SKM-1 treated with dmso at 0.1 percent for 144 hours (cell line): ENCODE measurements at regions not wholly inside any gene's neighbourhood (a gene's known extent, or its start where the extent isn't known, plus 50 kb on each side); places are given as distances from the start of the nearest gene placed in this dataset.
"Not testable (repeated sequence)": the region's sequence is repeated elsewhere in the genome, so short reads cannot be mapped to it uniquely, and the experiment has no call there.

ENCODE experiments used
- DNase-seq: peaks from one replicate; lab custom pipeline; 2025; ENCODE audit not compliant: unreplicated experiment; lab: John Stamatoyannopoulos, UW

DNA sequence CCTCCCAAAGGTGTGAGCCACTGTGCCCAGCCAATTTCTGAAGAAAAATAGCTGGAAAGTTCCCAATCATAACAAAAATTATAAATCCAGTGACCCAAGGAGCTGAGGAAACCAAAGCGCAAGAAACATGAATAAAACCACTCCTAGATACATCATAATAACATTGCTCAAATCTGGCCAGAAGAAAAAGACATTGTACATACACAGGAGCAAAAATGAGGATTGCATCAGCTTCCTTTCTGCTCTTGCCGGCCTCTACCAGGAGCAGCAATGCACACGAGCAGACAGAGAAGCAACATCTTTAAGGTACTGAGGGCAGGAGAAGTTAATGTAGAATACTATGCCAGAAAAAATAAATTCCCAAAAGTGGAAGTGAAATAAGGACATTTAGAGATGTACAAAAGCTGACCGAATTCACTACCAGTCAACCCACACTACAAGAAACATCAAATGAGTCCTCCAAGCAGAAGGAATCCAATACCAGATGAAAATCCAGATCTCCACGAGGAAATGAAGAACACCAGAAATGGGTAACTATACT, 127.0 kb upstream of the NBPF11 start:
- not testable (repeated sequence) for DNase-seq

DNA sequence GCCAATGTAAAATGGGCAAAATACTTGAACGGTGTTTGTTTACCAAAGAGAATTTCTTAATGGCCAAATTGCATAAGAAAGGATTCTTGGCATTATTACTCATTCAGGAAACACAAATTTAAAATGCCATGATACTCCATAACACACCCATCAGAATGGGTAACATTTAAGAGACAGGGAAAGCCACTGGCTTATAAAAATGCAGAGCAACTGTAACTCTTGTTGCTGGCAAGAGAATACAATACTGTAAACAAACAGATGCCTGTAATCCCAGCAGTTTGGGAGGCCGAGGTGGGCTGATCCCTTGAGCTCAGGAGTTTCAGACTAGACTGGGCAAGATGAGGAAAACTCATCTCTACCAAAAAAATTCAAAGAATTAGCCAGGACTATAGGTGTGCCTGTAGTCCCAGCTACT, 125.8 kb upstream of the NBPF11 start:
- not testable (repeated sequence) for DNase-seq

DNA sequence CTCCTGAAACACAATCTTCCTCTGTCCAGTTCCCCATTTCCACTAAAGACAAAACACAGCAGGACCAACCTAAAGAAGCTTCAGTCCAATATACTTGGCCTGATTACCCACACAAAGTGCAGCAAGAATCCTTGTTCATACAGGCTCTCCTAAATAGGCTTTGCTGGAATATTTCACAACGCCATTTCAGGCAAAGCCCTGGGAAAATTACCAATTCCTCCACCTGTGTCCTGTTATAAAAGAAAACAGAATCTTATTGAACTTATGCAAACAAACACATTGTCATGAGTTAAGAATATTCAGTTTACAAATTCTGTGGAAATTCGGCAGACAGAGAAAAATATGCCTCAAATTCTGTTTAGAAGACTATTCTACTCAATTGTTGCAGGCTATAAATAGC, 115.0 kb upstream of the NBPF11 start:
- DNase-seq: not testable (repeated sequence)

DNA sequence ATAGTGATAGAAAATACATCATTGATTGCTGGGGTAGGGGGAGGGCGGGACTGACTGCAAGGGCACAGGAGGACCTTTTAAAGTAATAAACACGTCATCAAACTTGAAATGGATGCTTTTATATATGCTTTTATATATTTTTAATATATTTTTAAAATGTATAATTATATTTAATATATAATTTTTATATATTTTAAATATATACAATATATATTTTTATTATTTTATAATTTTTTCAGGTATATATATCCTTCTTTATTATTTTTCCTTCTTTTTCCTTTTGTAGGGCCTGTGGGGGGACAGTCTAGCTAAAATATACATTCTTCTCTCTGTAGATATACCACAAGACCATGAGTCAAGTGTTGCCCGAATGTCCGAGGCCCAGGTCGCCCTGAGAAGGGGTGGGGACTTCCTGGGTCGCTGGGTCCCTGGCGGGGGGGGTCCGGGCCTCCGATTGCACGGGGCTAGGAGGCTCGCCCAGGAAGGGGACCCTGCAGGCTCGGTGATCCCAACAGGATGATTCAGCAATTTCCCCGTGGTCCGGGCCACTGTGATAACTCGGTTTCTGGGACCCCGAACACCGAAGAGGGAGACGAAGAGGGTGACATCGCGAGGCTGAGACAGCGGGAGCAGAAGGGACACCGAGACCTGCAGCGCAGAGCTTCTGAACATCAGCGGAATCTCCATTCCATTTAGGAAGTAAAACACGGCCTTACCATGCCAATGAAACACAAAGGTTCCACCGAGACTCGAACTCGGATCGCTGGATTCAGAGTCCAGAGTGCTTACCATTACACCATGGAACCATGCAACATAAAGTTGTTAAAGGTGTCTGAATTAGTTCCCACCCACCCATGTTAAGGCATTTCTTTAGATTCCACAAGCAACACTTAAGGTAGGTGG, 112.5 kb upstream of the NBPF11 start:
- no peak for DNase-seq

DNA sequence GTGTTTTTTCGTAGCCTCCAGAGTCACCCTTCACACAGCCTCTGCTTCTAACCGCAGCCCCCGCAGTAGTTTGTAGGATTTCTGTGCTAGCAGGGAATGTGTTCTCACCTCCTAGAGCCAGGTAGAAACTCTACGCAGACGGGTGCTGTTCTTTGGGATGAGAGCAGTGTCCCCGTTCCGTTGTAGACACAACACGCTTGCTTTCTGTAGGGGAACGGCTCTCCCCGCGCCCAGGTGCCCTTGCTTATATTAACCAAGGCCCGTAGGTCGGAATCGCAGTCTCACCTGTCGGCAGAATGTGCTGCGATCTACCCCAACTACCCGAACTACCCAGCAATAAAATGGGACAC, 111.8 kb upstream of the NBPF11 start:
- no peak for DNase-seq

DNA sequence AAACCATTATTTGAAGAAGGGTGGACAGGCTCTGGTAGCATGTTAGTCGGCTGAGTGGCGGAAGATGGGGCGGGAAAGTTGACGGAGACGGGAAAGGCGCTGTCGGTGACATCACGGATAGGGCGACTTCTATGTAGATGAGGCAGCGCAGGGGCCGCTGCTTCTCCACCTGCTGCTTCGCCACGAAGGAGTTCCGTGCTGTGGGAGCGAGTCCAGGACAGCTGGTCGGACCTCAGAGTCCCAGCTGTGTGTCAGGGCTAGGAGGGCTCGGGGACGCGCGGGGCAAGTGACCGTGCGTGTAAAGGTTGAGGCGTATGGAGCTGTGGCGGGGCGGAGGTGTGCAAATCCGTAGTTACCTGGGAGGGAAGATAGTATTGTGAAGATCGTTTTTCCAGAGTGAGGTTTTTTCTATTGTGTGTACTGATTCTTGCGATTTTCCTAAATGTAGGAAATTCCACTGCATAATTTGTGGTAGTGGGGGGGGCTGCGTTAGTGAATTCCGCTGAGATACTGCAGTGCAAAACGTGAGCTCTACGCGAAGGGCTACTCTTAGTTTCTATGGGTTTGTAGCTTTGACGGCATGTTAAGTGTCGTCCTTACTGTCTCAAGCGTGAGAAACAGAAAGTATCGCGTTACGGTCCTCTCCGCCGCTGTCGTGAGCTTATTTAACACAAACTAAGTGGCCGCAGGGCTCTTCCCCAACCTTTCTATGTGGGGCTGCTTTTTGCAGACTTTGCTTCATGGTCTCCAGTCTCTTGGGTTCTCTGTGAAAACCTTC, 111.2 kb upstream of the NBPF11 start:
- DNase-seq: no peak

DNA sequence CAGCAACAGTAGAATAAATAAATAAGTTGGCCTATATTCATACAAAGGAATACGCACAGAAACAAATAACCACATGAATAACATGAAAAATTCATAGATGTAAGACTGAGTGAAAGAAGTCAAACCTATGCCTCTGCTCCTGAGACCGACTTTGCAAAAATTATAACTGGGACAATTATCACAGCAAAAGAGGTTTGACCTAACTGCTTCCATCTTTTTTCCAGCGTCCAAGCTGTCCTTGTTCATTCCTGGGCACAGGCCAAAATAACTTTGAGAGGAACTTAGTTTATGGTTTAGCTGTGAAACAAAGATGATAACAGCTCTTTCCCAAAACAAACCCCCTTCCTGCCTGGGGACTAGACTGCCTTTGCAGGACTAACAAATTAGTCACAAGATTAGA, 109.6 kb upstream of the NBPF11 start:
- DNase-seq: not testable (repeated sequence)

DNA sequence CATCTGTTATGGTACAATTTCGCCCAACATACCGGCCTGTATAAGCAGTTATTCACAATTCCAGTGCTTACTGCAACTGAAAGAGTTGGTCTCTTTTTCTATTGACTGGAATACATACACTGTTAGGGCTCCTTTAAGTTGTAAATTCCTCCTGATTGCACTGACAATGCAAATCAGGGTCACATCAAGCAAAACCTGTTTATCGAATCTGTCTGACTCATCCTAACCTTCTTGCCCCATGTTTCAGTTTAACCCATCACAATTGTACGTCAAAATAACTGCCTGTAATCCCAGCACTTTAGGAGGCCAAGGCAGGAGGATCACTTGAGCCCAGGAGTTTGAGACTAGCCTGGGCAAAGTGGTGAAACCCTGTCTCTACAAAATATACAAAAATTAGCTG, 105.8 kb upstream of the NBPF11 start:
- not testable (repeated sequence) for DNase-seq

DNA sequence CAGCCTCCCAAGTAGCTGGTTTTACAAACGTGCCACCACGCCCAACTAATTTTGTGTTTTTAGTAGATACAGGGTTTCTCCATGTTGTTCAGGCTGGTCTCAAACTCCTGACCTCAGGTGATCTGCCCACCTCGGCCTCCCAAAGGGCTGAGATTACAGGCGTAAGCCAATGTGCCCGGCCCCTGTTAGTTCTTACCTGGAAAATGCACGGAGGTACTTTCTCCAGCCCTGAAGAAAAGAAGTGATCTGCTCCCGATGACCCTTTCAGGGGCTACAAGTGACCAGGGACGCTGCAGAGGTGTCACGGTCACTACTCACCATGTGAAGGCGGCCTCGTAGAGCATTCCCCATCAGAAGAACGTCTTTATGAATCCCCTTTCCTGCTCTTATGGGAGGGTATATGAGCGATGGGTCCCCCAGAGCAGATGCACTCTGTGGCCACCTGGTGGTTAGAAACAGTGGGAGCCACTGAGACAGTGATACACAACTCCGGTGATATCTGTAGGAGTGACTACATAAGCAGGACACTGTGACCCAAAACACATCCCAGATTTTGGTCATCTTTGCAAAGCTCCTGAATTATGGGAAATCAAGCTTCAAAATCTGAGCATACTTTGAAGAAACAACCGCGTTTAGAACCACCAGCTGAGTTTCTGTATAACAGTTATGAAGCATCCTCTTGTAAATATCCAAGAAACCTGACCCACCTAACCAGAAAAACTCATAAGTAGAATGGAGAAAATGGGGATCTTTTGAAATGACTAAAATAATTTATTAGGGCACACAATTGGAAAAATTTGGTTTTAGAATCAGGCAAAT, 102.7 kb upstream of the NBPF11 start:
- DNase-seq: not testable (repeated sequence)

DNA sequence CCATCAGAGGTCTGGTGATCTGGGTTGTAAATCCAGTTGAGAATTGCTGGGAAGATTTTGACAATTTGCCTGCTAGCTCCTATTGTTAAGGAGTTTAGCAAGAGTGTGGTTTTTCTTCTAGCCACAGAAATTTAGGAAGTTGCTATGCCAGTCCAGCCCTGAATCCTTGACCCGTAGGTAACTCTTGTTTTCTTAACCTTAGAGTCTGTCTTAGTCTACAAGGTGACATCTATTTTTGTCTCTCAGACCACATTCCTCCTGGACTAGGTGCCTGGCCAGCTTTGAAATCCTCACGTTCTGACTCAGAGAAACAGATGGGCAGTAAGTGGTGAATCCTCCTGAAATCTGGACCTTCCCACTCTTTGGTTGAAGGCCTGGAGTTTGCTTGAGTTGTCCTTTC, 101.7 kb upstream of the NBPF11 start:
- peak; percentile 14 for DNase-seq

DNA sequence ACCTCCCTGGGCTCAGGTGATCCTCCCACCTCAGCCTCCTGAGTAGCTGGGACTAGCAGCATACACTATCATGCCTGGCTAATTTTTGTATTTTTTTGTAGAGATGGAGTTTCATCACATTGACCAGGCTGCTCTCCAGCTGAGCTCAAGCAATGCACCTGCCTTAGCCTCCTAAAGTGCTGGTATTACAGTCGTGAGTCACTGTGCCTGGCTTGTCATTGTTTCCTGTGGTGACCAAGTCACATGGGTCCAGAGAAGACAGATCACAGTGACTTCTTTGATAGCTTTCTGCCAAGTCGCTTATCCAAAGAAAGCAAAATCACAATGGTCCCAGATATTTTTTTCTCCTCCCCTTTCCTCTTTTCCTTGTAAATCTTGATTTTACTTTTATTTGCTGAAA, 96.7 kb upstream of the NBPF11 start:
- not testable (repeated sequence) for DNase-seq

DNA sequence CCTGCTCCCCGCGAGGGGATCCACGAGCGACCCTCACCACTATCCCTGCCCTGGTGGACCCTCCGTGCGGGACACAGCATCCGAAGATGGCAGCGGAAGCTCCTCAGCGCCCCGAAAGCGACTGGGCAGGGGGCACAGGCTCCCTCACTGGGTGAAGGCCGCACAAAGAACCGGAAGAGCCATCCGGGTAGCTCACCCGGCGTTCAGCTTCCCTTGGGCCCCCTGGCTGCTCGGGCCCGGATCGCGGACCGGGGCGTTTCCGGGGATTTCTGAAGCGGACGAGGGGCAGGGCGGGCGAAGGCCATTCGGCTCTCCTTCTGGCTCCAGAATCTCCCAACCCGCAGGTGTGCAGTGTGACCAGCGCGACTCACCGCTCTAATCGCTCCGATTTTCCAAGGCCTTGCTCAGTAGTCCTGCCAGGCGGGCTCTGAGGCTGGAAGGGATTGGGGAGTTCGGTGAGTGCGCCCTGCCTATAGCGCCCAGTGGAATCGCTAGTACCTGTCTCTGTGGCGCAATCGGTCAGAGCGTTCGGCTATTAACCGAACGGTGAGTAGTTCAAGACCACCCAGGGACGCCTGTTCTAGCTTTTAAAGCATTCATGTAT, 94.3 kb upstream of the NBPF11 start:
- not testable (repeated sequence) for DNase-seq

DNA sequence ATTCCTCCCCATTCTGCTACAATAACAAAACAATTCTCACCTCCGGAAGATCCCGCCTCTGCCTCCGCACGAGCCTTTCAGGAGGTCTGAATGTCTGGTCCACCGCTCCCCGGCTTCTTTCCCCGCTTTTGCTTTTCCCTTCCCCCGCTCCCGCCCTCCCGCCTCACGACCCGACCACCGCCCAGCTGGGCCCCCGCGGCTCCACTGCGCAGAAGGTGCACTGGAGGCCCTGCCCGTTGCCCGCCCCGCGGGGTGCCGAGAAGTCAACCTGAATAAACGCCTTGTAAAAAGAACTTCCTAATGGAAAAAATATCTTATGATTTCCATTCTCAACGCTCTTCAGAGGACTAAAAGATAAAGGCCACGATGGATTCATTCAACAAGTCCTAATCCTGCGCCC, 93.8 kb upstream of the NBPF11 start:
- not testable (repeated sequence) for DNase-seq

DNA sequence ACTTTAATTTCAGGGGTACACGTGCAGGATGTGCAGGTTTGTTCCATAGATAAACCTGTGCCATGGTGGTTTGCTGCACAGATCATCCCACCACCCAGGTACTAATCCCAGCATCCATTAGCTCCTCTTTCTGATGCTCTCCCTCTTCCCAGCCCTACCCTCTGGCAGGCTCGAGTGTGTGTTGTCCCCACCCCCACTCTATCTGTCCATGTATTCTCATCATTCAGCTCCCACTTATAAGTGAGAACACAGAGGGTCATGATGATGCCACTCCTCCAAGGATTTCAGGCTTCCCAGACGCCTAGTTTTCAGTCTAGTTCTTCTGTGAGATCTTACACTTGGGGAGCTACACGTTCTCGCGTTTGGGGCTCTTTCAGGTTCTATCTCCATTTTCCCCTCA, 93.4 kb upstream of the NBPF11 start:
- DNase-seq: not testable (repeated sequence)

DNA sequence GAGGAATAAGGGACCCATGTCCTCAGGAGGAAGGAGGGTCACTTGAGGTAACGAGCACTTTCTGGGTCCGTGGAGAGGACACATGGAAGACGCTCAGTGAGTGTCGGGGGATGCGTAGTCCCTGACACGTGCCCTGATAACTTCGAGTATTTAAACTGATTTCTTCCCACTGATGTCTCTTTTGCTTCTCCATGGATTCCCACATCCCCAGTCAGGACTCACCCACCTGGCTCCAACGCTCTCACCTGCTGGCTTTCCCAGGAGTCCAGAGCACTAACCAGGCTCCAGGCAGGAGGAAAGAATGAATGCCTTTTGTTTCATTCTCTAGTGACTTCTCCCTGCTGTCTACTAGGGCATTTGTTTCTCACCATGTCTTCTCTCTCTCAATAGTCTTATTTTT, 81.2 kb upstream of the NBPF11 start:
- DNase-seq: not testable (repeated sequence)

DNA sequence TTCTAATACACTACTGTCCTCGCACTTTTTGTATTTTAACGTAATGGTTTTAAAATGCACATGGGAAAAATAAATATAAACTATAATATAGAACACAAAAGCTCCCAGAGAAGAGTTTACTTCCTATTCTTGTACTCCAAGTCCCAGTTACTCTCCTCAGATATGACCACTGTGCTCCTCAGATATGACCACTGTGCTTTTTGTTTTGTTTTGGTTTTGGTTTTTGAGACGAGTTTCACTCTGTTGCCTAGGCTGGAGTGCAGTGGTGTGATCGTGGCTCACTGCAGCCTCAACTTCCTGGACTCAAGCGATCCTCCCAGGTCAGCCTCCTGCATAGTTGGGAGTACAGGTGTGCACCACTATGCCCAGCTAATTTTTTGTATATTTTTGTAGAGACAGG, 76.8 kb upstream of the NBPF11 start:
- DNase-seq: not testable (repeated sequence)

DNA sequence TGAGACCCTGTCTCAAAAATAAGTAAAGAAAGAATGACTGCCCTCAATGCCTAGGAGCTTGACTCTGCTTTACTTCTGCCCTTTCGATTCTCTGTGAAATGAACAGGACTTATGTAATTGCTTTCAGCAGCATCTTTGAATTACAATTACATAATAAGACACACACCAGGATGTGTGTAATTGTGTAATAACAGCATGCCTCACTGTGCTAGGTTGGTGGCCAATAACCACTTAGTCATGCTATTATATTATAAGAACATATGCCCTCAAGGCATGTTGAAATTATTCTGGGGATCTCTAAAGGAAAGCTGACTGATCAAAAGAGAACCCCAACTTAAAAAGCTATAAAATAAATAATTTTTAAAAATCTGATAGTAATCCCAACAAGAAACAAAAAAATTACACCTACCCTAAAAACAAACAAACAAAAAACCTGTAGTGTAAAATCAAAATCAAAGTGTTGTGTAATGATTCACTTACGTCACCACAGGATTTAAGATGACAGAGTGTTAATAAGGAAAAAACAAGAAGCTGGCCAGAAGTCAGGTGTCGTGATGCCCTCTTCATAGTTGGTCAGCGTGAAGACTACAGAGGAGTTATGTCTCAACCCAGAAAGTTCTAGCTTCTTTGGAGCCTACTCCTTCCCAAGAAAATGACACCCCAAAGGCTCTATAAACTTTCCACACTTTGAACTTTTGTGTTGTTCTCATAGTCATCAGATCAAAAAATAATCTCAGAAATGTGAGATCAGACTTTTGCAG, 70.5 kb upstream of the NBPF11 start:
- DNase-seq: not testable (repeated sequence)

DNA sequence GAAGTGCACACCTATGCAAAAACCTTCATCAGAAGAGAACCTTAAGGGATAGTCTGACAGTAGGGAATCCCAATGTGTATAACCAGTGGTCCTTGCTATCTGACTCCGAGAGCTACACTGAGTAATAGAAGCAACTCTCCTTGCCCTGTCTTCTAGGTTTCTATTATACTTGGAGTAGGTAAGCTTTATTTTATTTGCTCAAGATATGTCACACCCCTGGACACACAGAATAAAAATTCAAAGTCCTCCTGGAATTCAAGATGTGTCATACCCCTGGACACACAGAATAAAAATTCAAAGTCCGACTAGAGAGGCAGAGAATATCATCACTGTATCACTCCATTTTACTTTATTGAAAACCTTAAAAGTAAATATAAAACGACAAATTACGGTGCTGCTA, 69.5 kb upstream of the NBPF11 start:
- not testable (repeated sequence) for DNase-seq

DNA sequence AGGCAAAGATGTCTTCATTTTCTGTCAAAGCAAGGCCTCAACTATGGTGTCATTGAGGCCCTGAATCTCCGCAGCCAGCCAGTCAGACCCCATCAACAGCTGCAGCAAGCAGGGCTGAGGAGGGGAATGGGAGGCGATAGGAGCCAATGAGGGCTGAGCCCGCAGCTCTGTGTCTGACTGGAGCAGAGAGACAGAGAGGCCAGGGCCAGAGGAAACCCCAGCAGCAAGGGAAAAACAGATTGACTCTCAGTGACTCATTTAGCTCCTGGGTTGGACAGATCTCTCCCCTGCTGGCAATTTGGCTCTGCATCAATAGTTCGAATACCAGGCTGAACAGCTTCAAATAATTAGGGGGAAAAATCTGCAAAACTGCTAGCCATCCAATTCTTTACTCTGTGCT, 67.1 kb upstream of the NBPF11 start:
- DNase-seq: not testable (repeated sequence)

DNA sequence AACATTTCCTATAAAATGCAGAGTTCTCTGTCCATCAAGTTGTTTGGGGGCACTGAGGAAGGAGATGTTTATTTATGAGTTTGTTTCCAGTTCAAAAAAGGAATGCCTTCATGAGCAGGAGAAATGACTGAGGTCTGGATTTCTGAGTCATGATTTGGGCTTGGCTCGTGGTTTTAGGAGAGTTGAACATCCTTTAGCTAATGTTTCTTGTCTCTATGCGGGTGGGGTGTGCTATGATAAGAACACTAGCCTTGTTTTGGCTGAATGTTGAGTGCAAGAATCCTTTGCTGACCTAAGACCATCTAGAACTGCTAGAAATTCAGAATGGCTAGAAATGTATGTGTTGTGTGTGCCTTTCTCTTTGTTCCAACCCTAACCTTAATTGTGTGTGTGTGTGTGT, 59.1 kb upstream of the NBPF11 start:
- DNase-seq: not testable (repeated sequence)
